Non-pigmented ciliary epithelial cell (primary cell): ENCODE measurements at regions not wholly inside any gene's neighbourhood (a gene's known extent, or its start where the extent isn't known, plus 50 kb on each side); places are given as distances from the start of the nearest gene placed in this dataset.
"Not testable (repeated sequence)": the region's sequence is repeated elsewhere in the genome, so short reads cannot be mapped to it uniquely, and the experiment has no call there.

Experiments
- DNase-seq: peaks from one replicate; pipeline ENCODE4 v3.0.0-alpha.2; 2010; ENCODE audit warnings: low read depth

- no peak for DNase-seq
These were observed 73.7 kb upstream of the H2AZ1 start for GRCh38 chr4:100023800-100024199.

- no peak for DNase-seq
These were observed 72.7 kb upstream of the H2AZ1 start for GRCh38 chr4:100022792-100023222.

GRCh38 chr4:100019821-100020220, 69.7 kb upstream of the H2AZ1 start:
- DNase-seq: no peak

GRCh38 chr4:100017637-100018310, 67.7 kb upstream of the H2AZ1 start:
- DNase-seq: no peak

- peak; percentile 22 for DNase-seq
These were observed 66.1 kb upstream of the H2AZ1 start for GRCh38 chr4:100016191-100016590.

GRCh38 chr4:100014616-100015015, 64.5 kb upstream of the H2AZ1 start:
- no peak for DNase-seq

- DNase-seq: no peak
These were observed 59.4 kb upstream of the H2AZ1 start for GRCh38 chr4:100009490-100009889.

- DNase-seq: peak; percentile 59
These were observed 58.0 kb upstream of the H2AZ1 start for GRCh38 chr4:100008048-100008447.

- DNase-seq: not testable (repeated sequence)
These were observed 56.1 kb upstream of the H2AZ1 start for GRCh38 chr4:100006161-100006560.
